ENCODE measurements at regions not wholly inside any gene's neighbourhood (a gene's known extent, or its start where the extent isn't known, plus 50 kb on each side); places are given as distances from the start of the nearest gene placed in this dataset.
"Not testable (repeated sequence)": the region's sequence is repeated elsewhere in the genome, so short reads cannot be mapped to it uniquely, and the experiment has no call there.

- TF ChIP-seq CTCF (IDR thresholded peaks at IDR 0.05 in 4 of 5, conservative IDR thresholded peaks at IDR 0.05 in 1 of 5) (no peak), POLR2A (IDR thresholded peaks at IDR 0.05) (no peak)
- Histone ChIP-seq H3K4me3 (no peak overlapping the region), H3K27ac (no peak overlapping the region), H3K4me1 (no peaks in the 10 kb centered on the region), H3K36me3 (no peaks in the 10 kb centered on the region), H3K27me3 (no peaks in the 10 kb centered on the region), H3K9me3 (no peaks in the 10 kb centered on the region)
- no peak for ATAC-seq
- intact Hi-C loops (cut with DNase I; ENCODE audit: low total_unique reads): no loop called here
- in situ Hi-C loops (cut with MboI; ENCODE audit: low sequenced_read_pairs in 4 of 4): loop anchor here in 3 of 4 donors (25.0 kb wide), 1 partner anchor 318 kb away; no protein-coding TSS in a partner anchor
- no peak for DNase-seq
These were observed 201.6 kb downstream of the LRRC70 start for GRCh38 chr5:62780230-62780629.

GRCh38 chr5:62779010-62779422, 200.4 kb downstream of the LRRC70 start:
- TF ChIP-seq CTCF (IDR thresholded peaks at IDR 0.05 in 4 of 5, conservative IDR thresholded peaks at IDR 0.05 in 1 of 5) (peak in 2 of 5 experiments; percentile 53 to 60), POLR2A (IDR thresholded peaks at IDR 0.05) (no peak)
- ATAC-seq: peak; percentile 58 to 68
- in situ Hi-C loops (cut with MboI; ENCODE audit: low sequenced_read_pairs in 4 of 4): loop anchor here (5.0 to 25.0 kb wide), 2 partner anchors 317 to 322 kb away; no protein-coding TSS in a partner anchor
- H3K27me3 ChIP-seq: no peaks in the 10 kb centered on the region
- no peak overlapping the region for H3K27ac ChIP-seq
- DNase-seq: no peak
- intact Hi-C loops (cut with DNase I; ENCODE audit: low total_unique reads): loop anchor here (5.0 kb wide), 1 partner anchor 317 kb away; no protein-coding TSS in a partner anchor
- H3K4me3 ChIP-seq: no peak overlapping the region
- H3K36me3 ChIP-seq: no peaks in the 10 kb centered on the region
- H3K4me1 ChIP-seq: no peaks in the 10 kb centered on the region
- no peaks in the 10 kb centered on the region for H3K9me3 ChIP-seq

GRCh38 chr5:62778316-62779009, 199.8 kb downstream of the LRRC70 start:
- H3K4me1 ChIP-seq: no peaks in the 10 kb centered on the region
- no peaks in the 10 kb centered on the region for H3K36me3 ChIP-seq
- in situ Hi-C loops (cut with MboI; ENCODE audit: low sequenced_read_pairs in 4 of 4) (loop anchor here (5.0 to 25.0 kb wide), 2 partner anchors 316 to 321 kb away; no protein-coding TSS in a partner anchor), intact Hi-C loops (cut with DNase I; ENCODE audit: low total_unique reads) (loop anchor here (5.0 kb wide), 1 partner anchor 316 kb away; no protein-coding TSS in a partner anchor)
- ATAC-seq: no peak
- DNase-seq: no peak
- no peaks in the 10 kb centered on the region for H3K27me3 ChIP-seq
- H3K9me3 ChIP-seq: no peaks in the 10 kb centered on the region
- H3K27ac ChIP-seq: no peak overlapping the region
- TF ChIP-seq CTCF (IDR thresholded peaks at IDR 0.05 in 4 of 5, conservative IDR thresholded peaks at IDR 0.05 in 1 of 5) (no peak), POLR2A (IDR thresholded peaks at IDR 0.05) (no peak)
- no peak overlapping the region for H3K4me3 ChIP-seq

- H3K9me3 ChIP-seq, H3K27me3 ChIP-seq, ATAC-seq, H3K4me3 ChIP-seq, DNase-seq, H3K27ac ChIP-seq, H3K36me3 ChIP-seq, H3K4me1 ChIP-seq: not testable (repeated sequence)
- intact Hi-C loops (cut with DNase I; ENCODE audit: low total_unique reads) (loop anchor here (5.0 kb wide), 1 partner anchor 315 kb away; no protein-coding TSS in a partner anchor), in situ Hi-C loops (cut with MboI; ENCODE audit: low sequenced_read_pairs in 4 of 4) (loop anchor here (5.0 to 25.0 kb wide), 2 partner anchors 315 to 320 kb away; no protein-coding TSS in a partner anchor)
These were observed 198.5 kb downstream of the LRRC70 start for GRCh38 chr5:62777081-62777480.

- H3K36me3 ChIP-seq, H3K4me3 ChIP-seq, H3K4me1 ChIP-seq, H3K27ac ChIP-seq, H3K27me3 ChIP-seq, DNase-seq, H3K9me3 ChIP-seq, ATAC-seq: not testable (repeated sequence)
- intact Hi-C loops (cut with DNase I; ENCODE audit: low total_unique reads) (loop anchor here (5.0 kb wide), 1 partner anchor 314 kb away; no protein-coding TSS in a partner anchor), in situ Hi-C loops (cut with MboI; ENCODE audit: low sequenced_read_pairs in 4 of 4) (loop anchor here (5.0 to 25.0 kb wide), 2 partner anchors 314 to 319 kb away; no protein-coding TSS in a partner anchor)
These were observed 198.0 kb downstream of the LRRC70 start for GRCh38 chr5:62776592-62776991.
